Sigmoid colon (tissue), 6 donors: ENCODE measurements at regions not wholly inside any gene's neighbourhood (a gene's known extent, or its start where the extent isn't known, plus 50 kb on each side); places are given as distances from the start of the nearest gene placed in this dataset.

Source experiments
- DNase-seq: peaks from one replicate; pipeline ENCODE4 v3.0.0-alpha.2; 2019
- H3K27ac ChIP-seq, 4 donors: fragments of 200-600 bp; sonication (generic); one replicate each; pipeline ENCODE4 v1.5.1; 2016 to 2019; ENCODE audit warnings: mild to moderate bottlenecking in 1 of 4
- H3K27me3 ChIP-seq, 3 donors: fragments of 200-600 bp; sonication (generic); one replicate each; pipeline ENCODE4 v1.5.1; 2019; ENCODE audit warnings: mild to moderate bottlenecking in 1 of 3
- H3K36me3 ChIP-seq, 4 donors: fragments of 200-600 bp; sonication (generic); one replicate each; pipeline ENCODE4 v1.5.1; 2016 to 2019
- H3K4me1 ChIP-seq, 4 donors: fragments of 200-600 bp; sonication (generic); one replicate each; pipeline ENCODE4 v1.5.1; 2017 to 2019
- H3K4me3 ChIP-seq, 4 donors: fragments of 200-600 bp; sonication (generic); one replicate each; pipeline ENCODE4 v1.5.1; 2017 to 2019; ENCODE audit warnings: mild to moderate bottlenecking in 2 of 4, moderate library complexity in 1 of 4
- H3K9me3 ChIP-seq, 4 donors: fragments of 200-600 bp in 3 of 4; sonication (generic) in 3 of 4; one replicate each; pipeline versions ENCODE4 v1.5.1 to v1.6.1; 2013 to 2019
- EP300 ChIP-seq, 4 donors: sonication (generic); formaldehyde crosslinking; IDR thresholded peaks; one replicate each; pipeline ENCODE4 v1.6.1; 2017; ENCODE audit warnings: antibody characterized with exemption in 4 of 4
- POLR2A ChIP-seq, 2 donors: fragments of 450-650 bp; IDR thresholded peaks; one replicate each; pipeline ENCODE4 v1.6.1; 2016; ENCODE audit warnings: antibody characterized with exemption in 2 of 2, mild to moderate bottlenecking in 2 of 2, moderate library complexity in 2 of 2
- POLR2AphosphoS5 ChIP-seq, 4 donors: sonication (generic); formaldehyde crosslinking; IDR thresholded peaks; one replicate each; pipeline ENCODE4 v1.6.1; 2017; ENCODE audit warnings: antibody characterized with exemption in 4 of 4
- WGBS, 2 donors: extraction: QIAGEN DNeasy Blood & Tissue Kit; methylation state at CpG; one replicate each; pipeline ENCODE4 v1.1.7; 2013; 5-methylcytosine and 5-hydroxymethylcytosine counted together
- intact Hi-C: fragments of 100-400 bp; cut with DNase I; formaldehyde crosslinking; loops from one replicate; pipeline ENCODE4 v1.15.1; 2023
- TF ChIP-seq, protein P1 (sequence below), 4 experiments: fragments of 450-650 bp in 3 of 4; fragments of 200-600 bp in 1 of 4; IDR thresholded peaks; one replicate each; pipeline ENCODE4 v1.5.1; 2016 to 2019; ENCODE audit warnings: antibody characterized with exemption in 4 of 4, mild to moderate bottlenecking in 3 of 4, moderate library complexity in 2 of 4
- donor health status: healthy with polysubstance abuse.
- donor health status: healthy.

DNA sequence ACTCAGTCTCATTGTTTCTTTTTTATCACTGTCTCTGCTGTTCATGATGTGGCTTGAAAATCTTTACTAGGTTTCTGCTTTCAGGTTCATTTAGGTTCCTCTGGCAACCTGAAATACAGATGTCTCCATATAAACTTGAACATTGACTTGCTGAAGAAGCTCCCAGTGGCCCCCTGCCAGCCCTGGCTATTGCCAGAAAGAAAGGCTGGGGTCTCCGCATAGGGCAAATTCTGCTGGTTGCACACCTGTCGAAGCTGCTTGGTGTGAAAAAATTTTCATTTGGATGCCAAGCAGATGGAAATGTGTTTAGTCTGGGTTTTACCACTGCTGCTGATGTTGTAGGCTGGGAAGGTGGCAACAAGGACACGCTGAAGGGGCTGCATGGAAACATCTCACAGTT is 826.7 kb upstream of the GHITM start:
- Histone ChIP-seq H3K27ac (no peak overlapping the region), H3K27me3 (no peaks in the 10 kb centered on the region), H3K36me3 (no peaks in the 10 kb centered on the region), H3K4me1 (no peaks in the 10 kb centered on the region), H3K4me3 (no peak overlapping the region), H3K9me3 (no peaks in the 10 kb centered on the region)
- WGBS, 2 donors: 82 to 86% methylated on average over 3 of the region's 3 CpGs
- intact Hi-C loops: no loop called here
- TF ChIP-seq POLR2AphosphoS5 (IDR thresholded peaks at IDR 0.05): no peak
- TF ChIP-seq EP300 (IDR thresholded peaks at IDR 0.05): no peak
- no peak for TF ChIP-seq POLR2A (IDR thresholded peaks at IDR 0.05)
- TF ChIP-seq, protein P1, sequence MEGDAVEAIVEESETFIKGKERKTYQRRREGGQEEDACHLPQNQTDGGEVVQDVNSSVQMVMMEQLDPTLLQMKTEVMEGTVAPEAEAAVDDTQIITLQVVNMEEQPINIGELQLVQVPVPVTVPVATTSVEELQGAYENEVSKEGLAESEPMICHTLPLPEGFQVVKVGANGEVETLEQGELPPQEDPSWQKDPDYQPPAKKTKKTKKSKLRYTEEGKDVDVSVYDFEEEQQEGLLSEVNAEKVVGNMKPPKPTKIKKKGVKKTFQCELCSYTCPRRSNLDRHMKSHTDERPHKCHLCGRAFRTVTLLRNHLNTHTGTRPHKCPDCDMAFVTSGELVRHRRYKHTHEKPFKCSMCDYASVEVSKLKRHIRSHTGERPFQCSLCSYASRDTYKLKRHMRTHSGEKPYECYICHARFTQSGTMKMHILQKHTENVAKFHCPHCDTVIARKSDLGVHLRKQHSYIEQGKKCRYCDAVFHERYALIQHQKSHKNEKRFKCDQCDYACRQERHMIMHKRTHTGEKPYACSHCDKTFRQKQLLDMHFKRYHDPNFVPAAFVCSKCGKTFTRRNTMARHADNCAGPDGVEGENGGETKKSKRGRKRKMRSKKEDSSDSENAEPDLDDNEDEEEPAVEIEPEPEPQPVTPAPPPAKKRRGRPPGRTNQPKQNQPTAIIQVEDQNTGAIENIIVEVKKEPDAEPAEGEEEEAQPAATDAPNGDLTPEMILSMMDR (IDR thresholded peaks at IDR 0.05): no peak
- no peak for DNase-seq

DNA sequence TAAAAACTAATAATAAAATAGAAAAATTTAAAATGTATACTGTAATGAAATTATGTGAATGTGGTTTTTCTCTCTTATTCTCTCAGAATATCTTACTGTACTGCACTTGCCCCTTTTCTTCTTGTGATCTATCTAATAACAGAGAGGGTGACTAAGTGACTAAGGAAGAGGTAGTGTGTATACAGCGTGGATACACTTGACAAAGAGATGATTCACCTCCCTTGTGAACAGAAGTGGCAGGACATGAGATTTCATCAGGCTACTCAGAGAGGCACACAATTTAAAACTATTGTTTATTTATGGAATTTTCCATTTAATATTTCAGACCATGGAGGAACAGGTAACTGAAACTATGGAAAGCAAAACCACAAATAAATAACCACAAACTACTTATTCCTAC is 806.6 kb upstream of the GHITM start:
- no peak overlapping the region for H3K4me3 ChIP-seq
- H3K27me3 ChIP-seq: no peaks in the 10 kb centered on the region
- no peaks in the 10 kb centered on the region for H3K4me1 ChIP-seq
- H3K27ac ChIP-seq: no peak overlapping the region
- no peak for DNase-seq
- no peaks in the 10 kb centered on the region for H3K9me3 ChIP-seq
- 70 to 77% methylated on average over 1 of the region's 1 CpG for WGBS, 2 donors
- TF ChIP-seq POLR2A (IDR thresholded peaks at IDR 0.05) (no peak), EP300 (IDR thresholded peaks at IDR 0.05) (no peak), POLR2AphosphoS5 (IDR thresholded peaks at IDR 0.05) (no peak)
- TF ChIP-seq, protein P1 (IDR thresholded peaks at IDR 0.05): no peak
- no peaks in the 10 kb centered on the region for H3K36me3 ChIP-seq
- intact Hi-C loops: no loop called here

DNA sequence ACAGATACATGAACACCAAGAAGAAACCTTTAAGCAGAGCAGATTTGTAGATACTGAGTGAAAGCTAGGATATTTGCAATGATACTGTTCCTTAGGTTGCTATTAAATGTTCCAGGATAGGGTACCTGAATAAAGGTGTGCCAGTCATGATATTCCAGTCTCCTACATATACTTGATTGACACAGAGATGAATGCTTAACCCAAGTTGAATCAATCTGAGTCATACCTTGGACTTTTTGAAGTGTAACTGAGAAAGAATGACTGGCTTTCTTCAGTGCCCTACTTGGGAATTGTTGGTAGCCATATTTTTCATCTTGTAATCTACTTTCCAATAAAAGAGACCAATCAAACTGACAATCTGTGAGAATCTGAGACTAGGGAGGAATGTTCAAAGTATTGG is 805.7 kb upstream of the GHITM start:
- Histone ChIP-seq H3K4me3 (no peak overlapping the region), H3K27me3 (no peaks in the 10 kb centered on the region), H3K4me1 (no peaks in the 10 kb centered on the region), H3K36me3 (no peaks in the 10 kb centered on the region), H3K9me3 (no peaks in the 10 kb centered on the region), H3K27ac (no peak overlapping the region)
- DNase-seq: no peak
- intact Hi-C loops: no loop called here
- TF ChIP-seq, protein P1 (IDR thresholded peaks at IDR 0.05): no peak
- TF ChIP-seq EP300 (IDR thresholded peaks at IDR 0.05) (no peak), POLR2AphosphoS5 (IDR thresholded peaks at IDR 0.05) (no peak), POLR2A (IDR thresholded peaks at IDR 0.05) (no peak)

DNA sequence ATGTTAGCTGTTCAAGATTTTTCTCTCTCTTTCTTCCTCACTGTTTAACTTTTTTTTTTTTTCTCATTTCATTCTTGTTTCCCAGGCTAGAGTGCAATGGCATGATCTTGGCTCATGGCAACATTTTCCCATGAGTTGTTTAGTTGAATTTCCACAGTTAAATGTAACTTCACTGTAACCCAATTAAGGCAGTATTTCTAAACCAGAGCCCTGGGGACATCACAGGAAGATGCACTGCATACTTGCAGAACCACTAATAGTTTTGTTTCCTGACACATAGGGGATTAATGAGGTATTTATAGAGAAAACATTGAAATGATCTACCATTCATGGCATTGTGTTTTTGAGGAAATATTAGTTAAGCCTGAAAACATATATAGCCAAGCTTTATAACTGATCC is 795.6 kb upstream of the GHITM start:
- TF ChIP-seq POLR2AphosphoS5 (IDR thresholded peaks at IDR 0.05) (no peak), EP300 (IDR thresholded peaks at IDR 0.05) (no peak), POLR2A (IDR thresholded peaks at IDR 0.05) (no peak)
- TF ChIP-seq, protein P1 (IDR thresholded peaks at IDR 0.05): no peak
- no peaks in the 10 kb centered on the region for H3K4me1 ChIP-seq
- H3K27ac ChIP-seq: no peak overlapping the region
- DNase-seq: no peak
- no peaks in the 10 kb centered on the region for H3K36me3 ChIP-seq
- no peak overlapping the region for H3K4me3 ChIP-seq
- H3K9me3 ChIP-seq: peaks cover 0 to 3% (median 0%) of the 10 kb centered on the region in 4 donors
- intact Hi-C loops: no loop called here
- no peaks in the 10 kb centered on the region for H3K27me3 ChIP-seq

DNA sequence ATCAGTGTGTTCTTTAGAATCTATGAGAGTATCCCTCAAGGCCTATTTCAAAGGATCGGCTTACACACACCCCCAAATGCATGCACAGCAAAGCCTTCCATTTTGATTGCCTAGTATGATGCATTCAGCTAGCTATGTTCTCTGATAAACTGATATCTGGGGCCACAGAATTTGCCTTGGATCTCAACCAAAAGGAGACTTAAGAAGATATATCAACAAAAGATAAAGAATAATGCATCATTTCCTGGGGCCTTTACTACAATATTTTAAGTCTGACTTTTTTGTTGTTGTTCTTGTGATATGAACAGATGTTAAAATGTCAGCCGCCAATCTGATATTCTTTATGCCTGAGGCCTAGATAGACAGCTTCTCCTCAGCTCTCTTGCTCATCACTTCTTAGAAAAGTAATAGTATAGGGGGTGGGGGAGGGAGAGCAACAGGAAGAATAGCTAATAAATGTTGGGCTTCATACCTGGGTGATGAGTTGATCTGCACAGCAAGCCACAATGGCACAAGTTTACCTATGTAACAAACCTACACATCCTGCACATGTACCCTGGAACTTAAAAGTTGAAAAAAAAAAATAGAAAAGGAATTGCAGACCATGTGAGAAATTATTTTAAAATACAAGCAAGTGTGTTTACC is 792.9 kb upstream of the GHITM start:
- H3K27ac ChIP-seq: no peak overlapping the region
- peaks cover 0 to 3% (median 0%) of the 10 kb centered on the region in 4 donors for H3K9me3 ChIP-seq
- no peak for DNase-seq
- H3K4me3 ChIP-seq: no peak overlapping the region
- no peaks in the 10 kb centered on the region for H3K4me1 ChIP-seq
- TF ChIP-seq, protein P1 (IDR thresholded peaks at IDR 0.05): no peak
- TF ChIP-seq POLR2AphosphoS5 (IDR thresholded peaks at IDR 0.05) (no peak), EP300 (IDR thresholded peaks at IDR 0.05) (no peak), POLR2A (IDR thresholded peaks at IDR 0.05) (no peak)
- no peaks in the 10 kb centered on the region for H3K36me3 ChIP-seq
- intact Hi-C loops: no loop called here
- H3K27me3 ChIP-seq: no peaks in the 10 kb centered on the region
- 90 to 94% methylated on average over 2 of the region's 2 CpGs for WGBS, 2 donors
